Thyroid gland (tissue), 4 donors: ENCODE measurements at regions not wholly inside any gene's neighbourhood (a gene's known extent, or its start where the extent isn't known, plus 50 kb on each side); places are given as distances from the start of the nearest gene placed in this dataset.

Experiments
- DNase-seq, 2 donors: peaks; one replicate each; pipeline ENCODE4 v3.0.0-alpha.2; 2019
- H3K27ac ChIP-seq, 3 donors: fragments of 200-600 bp; sonication (generic); 1 replicate in 2 of 3; 2 replicates in 1 of 3; pipeline ENCODE4 v1.5.1; 2016 to 2019; ENCODE audit warnings: mild to moderate bottlenecking in 1 of 3, moderate library complexity in 1 of 3
- H3K27me3 ChIP-seq: fragments of 200-600 bp; sonication (generic); one replicate; pipeline ENCODE4 v1.5.1; 2019
- H3K36me3 ChIP-seq, 2 donors: fragments of 200-600 bp; sonication (generic); one replicate each; pipeline ENCODE4 v1.5.1; 2016 to 2019
- H3K4me1 ChIP-seq, 2 donors: fragments of 200-600 bp; sonication (generic); one replicate each; pipeline ENCODE4 v1.5.1; 2017 to 2019
- H3K4me3 ChIP-seq, 3 donors: fragments of 200-600 bp; sonication (generic); replicated peaks in 1 of 3; 1 replicate in 2 of 3; 2 replicates in 1 of 3; pipeline ENCODE4 v1.5.1; 2016; ENCODE audit warnings: mild to moderate bottlenecking in 1 of 3
- H3K9me3 ChIP-seq: fragments of 200-600 bp; sonication (generic); one replicate; pipeline ENCODE4 v1.5.1; 2017
- POLR2A ChIP-seq, 2 donors: fragments of 450-650 bp; IDR thresholded peaks; one replicate each; pipeline ENCODE4 v1.6.1; 2017; ENCODE audit warnings: antibody characterized with exemption in 2 of 2, mild to moderate bottlenecking in 2 of 2, moderate library complexity in 1 of 2
- WGBS, 2 donors: methylation state at CpG; one replicate each; pipeline ENCODE4 v1.1.5; 2017; 5-methylcytosine and 5-hydroxymethylcytosine counted together
- intact Hi-C: fragments of 100-400 bp; cut with DNase I; formaldehyde crosslinking; loops from one replicate; pipeline ENCODE4 v1.15.1; 2023
- TF ChIP-seq, protein P1 (sequence below), 6 experiments: fragments of 200-600 bp in 3 of 6; fragments of 450-650 bp in 3 of 6; sonication (generic) in 3 of 6; IDR thresholded peaks; one replicate each; pipeline ENCODE4 v1.5.1; 2016 to 2019; ENCODE audit warnings: antibody characterized with exemption in 6 of 6, mild to moderate bottlenecking in 2 of 6, inconsistent platforms in 1 of 6, moderate library complexity in 1 of 6

DNA sequence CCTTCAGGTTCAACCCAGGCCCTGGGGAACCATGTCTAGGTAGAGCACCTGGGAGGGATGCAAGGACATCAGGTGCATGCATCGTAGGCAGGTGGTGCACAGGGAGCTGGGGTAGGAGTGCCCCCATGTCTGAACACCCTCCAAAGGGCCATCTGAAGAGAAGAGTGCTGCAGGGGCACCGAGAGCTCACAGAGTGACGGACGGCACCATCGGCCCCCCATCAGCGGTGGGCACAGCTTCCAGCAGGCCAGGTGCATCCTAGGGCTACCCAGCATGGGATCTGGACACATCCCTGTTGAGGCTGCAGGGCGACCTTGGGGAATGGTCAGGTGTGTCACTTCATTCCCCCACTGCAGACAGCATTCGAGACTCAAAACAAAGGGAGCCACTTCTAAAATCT is 138.3 kb upstream of the CDH4 start:
- no peak overlapping the region for H3K4me3 ChIP-seq
- no peaks in the 10 kb centered on the region for H3K4me1 ChIP-seq
- no peak for DNase-seq
- intact Hi-C loops: no loop called here
- H3K27ac ChIP-seq: no peak overlapping the region
- H3K9me3 ChIP-seq: no peaks in the 10 kb centered on the region
- whole genome bisulfite sequencing, 2 donors: 82 to 94% methylated on average over 2 to 7 of the region's 8 CpGs
- no peaks in the 10 kb centered on the region for H3K36me3 ChIP-seq
- no peak for TF ChIP-seq POLR2A (IDR thresholded peaks at IDR 0.05)
- TF ChIP-seq, protein P1, sequence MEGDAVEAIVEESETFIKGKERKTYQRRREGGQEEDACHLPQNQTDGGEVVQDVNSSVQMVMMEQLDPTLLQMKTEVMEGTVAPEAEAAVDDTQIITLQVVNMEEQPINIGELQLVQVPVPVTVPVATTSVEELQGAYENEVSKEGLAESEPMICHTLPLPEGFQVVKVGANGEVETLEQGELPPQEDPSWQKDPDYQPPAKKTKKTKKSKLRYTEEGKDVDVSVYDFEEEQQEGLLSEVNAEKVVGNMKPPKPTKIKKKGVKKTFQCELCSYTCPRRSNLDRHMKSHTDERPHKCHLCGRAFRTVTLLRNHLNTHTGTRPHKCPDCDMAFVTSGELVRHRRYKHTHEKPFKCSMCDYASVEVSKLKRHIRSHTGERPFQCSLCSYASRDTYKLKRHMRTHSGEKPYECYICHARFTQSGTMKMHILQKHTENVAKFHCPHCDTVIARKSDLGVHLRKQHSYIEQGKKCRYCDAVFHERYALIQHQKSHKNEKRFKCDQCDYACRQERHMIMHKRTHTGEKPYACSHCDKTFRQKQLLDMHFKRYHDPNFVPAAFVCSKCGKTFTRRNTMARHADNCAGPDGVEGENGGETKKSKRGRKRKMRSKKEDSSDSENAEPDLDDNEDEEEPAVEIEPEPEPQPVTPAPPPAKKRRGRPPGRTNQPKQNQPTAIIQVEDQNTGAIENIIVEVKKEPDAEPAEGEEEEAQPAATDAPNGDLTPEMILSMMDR (IDR thresholded peaks at IDR 0.05): no peak
- no peaks in the 10 kb centered on the region for H3K27me3 ChIP-seq

DNA sequence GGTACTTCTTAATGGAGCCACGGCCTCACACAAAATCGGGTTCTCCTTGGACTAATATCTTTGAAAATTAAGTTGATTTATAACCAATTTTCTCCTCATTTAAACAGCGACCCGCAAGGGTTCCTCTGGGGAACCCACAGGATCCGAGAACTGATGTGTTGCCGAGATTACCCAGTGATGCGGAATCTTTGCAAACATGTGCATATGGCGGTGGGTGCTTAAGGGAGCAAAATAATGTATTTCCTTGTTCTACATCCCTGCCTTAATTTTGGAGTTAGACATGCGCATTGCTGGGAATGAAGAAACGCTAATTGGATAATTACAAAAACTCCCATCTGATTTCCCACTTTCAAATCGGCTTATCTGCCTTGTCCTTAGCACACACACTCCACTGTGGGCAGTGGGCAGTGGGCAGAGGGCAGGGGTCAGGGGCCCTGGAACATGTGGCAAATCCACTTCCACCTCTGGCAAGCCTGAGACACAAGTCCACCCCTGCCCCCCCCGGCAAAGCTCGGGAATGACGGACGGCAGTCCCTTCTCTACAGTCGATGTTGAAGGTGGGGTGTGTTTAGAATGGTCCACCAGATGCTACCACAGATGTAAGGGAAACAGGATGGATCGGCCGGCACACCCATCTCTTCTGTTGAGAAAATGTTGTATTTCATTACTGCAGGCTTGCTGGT is 137.4 kb upstream of the CDH4 start:
- TF ChIP-seq POLR2A (IDR thresholded peaks at IDR 0.05): no peak
- TF ChIP-seq, protein P1 (IDR thresholded peaks at IDR 0.05): no peak
- no peak for DNase-seq
- 89 to 90% methylated on average over 18 of the region's 18 CpGs for WGBS, 2 donors
- intact Hi-C loops: no loop called here
- no peak overlapping the region for H3K4me3 ChIP-seq
- no peak overlapping the region for H3K27ac ChIP-seq
- H3K4me1 ChIP-seq: no peaks in the 10 kb centered on the region
- H3K36me3 ChIP-seq: no peaks in the 10 kb centered on the region
- H3K9me3 ChIP-seq: no peaks in the 10 kb centered on the region
- H3K27me3 ChIP-seq: no peaks in the 10 kb centered on the region

DNA sequence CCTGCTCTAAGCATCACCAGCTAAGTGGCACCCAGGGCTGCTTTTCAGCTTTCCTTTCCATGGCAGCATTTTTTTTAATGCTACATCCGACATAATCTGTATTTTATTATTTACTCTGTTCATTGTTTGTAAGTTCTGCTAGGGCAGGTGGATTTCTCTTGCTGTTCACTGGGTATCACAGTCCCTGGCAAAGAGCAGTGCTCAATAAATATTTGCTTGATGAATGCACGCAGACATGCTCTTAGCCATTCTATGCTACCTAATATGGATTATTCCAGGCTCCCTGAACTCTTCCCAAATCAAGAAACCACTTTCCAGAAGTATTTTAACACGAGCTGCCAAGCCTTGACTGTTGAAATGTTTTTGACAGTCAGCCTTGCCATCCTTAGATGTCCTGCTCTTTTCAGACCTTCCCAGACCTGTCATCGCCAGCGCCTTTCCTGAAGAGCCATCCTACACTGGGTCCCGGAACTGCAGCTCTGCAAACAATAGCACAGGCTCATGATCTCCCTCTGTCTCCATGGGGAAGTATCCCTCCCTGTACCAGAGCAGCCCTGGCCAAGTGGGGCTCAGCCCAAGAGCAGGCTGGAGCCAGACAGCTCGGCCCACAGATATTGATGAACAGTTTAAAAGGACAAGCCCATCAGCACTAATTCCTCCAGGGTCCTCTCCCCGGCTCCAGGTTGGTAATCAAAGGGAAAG is 136.5 kb upstream of the CDH4 start:
- 57 to 62% methylated on average over 8 of the region's 8 CpGs for WGBS, 2 donors
- intact Hi-C loops: no loop called here

DNA sequence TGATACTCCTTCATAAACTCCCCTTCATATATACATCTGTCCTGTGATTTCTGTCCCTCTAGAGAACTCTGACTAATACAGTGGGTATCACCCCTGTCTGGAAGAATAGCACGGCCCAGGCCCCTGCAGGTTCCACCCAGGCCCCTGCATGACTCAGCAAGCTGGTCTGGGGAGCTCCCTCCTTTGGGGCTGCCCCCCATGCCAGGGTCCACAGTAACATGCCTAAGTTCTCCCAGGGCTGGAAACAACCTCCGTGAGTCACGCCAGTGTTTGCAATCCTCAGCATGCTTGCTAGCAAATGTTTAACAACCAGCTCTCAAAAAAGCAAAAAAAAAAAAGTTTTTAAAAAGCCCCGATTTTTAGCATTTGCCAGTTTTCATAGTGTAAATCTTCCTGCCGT is 134.3 kb upstream of the CDH4 start:
- Histone ChIP-seq H3K9me3 (no peaks in the 10 kb centered on the region), H3K27ac (no peak overlapping the region), H3K27me3 (no peaks in the 10 kb centered on the region)

More for the DNA sequence above, 136.5 kb upstream of the CDH4 start:
- no peaks in the 10 kb centered on the region for H3K36me3 ChIP-seq
- H3K4me3 ChIP-seq: no peak overlapping the region
- H3K9me3 ChIP-seq: no peaks in the 10 kb centered on the region
- no peak overlapping the region for H3K27ac ChIP-seq
- H3K27me3 ChIP-seq: no peaks in the 10 kb centered on the region
- no peak for DNase-seq
- no peaks in the 10 kb centered on the region for H3K4me1 ChIP-seq
- TF ChIP-seq, protein P1 (IDR thresholded peaks at IDR 0.05): no peak
- no peak for TF ChIP-seq POLR2A (IDR thresholded peaks at IDR 0.05)

More for the DNA sequence above, 134.3 kb upstream of the CDH4 start:
- H3K4me1 ChIP-seq: no peaks in the 10 kb centered on the region
- no peak for TF ChIP-seq POLR2A (IDR thresholded peaks at IDR 0.05)
- TF ChIP-seq, protein P1 (IDR thresholded peaks at IDR 0.05): no peak
- no peak overlapping the region for H3K4me3 ChIP-seq
- no peaks in the 10 kb centered on the region for H3K36me3 ChIP-seq
- DNase-seq: no peak
- WGBS, 2 donors: 83% methylated on average over 5 of the region's 5 CpGs
- intact Hi-C loops: no loop called here
